GM21825 (cell line): ENCODE measurements at regions not wholly inside any gene's neighbourhood (a gene's known extent, or its start where the extent isn't known, plus 50 kb on each side); places are given as distances from the start of the nearest gene placed in this dataset.
A peak's percentile ranks its signal among the peaks of the same experiment; 100 is the strongest.

ENCODE experiments used
- ATAC-seq: cut with Tn5 transposase; IDR thresholded peaks from one replicate; pipeline ENCODE4 v1.9.1; 2021; ENCODE audit warnings: mild to moderate bottlenecking, moderate library complexity; ENCODE audit not compliant: unreplicated experiment

- ATAC-seq: no peak
Observed at GRCh38 chr9:107064378-107064777, 201.4 kb downstream of the ZNF462 start.

- ATAC-seq: no peak
Observed at GRCh38 chr9:107065549-107065948, 202.6 kb downstream of the ZNF462 start.

GRCh38 chr9:107067739-107068416 lies 204.9 kb downstream of the ZNF462 start:
- no peak for ATAC-seq

GRCh38 chr9:107068581-107068980 lies 205.6 kb downstream of the ZNF462 start:
- ATAC-seq: no peak

GRCh38 chr9:107070586-107070985 lies 207.6 kb downstream of the ZNF462 start:
- ATAC-seq: no peak

- no peak for ATAC-seq
Observed at GRCh38 chr9:107078061-107078460, 205.0 kb upstream of the RAD23B start.

- ATAC-seq: no peak
Observed at GRCh38 chr9:107079589-107079988, 203.5 kb upstream of the RAD23B start.

- ATAC-seq: no peak
Observed at GRCh38 chr9:107080130-107080529, 202.9 kb upstream of the RAD23B start.

GRCh38 chr9:107086460-107086859 lies 196.6 kb upstream of the RAD23B start:
- ATAC-seq: no peak

- ATAC-seq: no peak
Observed at GRCh38 chr9:107087222-107087621, 195.9 kb upstream of the RAD23B start.

- no peak for ATAC-seq
Observed at GRCh38 chr9:107090218-107090617, 192.9 kb upstream of the RAD23B start.

- no peak for ATAC-seq
Observed at GRCh38 chr9:107093365-107094060, 189.6 kb upstream of the RAD23B start.

- no peak for ATAC-seq
Observed at GRCh38 chr9:107094370-107094769, 188.7 kb upstream of the RAD23B start.

GRCh38 chr9:107100591-107100990 lies 182.5 kb upstream of the RAD23B start:
- no peak for ATAC-seq

GRCh38 chr9:107102011-107102410 lies 181.1 kb upstream of the RAD23B start:
- no peak for ATAC-seq

GRCh38 chr9:107103621-107104020 lies 179.5 kb upstream of the RAD23B start:
- ATAC-seq: no peak

- ATAC-seq: no peak
Observed at GRCh38 chr9:107105784-107106183, 177.3 kb upstream of the RAD23B start.

- no peak for ATAC-seq
Observed at GRCh38 chr9:107106416-107106815, 176.7 kb upstream of the RAD23B start.

GRCh38 chr9:107108342-107109130 lies 174.5 kb upstream of the RAD23B start:
- no peak for ATAC-seq

- no peak for ATAC-seq
Observed at GRCh38 chr9:107109324-107109723, 173.8 kb upstream of the RAD23B start.

- no peak for ATAC-seq
Observed at GRCh38 chr9:107110153-107110552, 172.9 kb upstream of the RAD23B start.

- ATAC-seq: peak; percentile 79
Observed at GRCh38 chr9:107112707-107113243, 170.3 kb upstream of the RAD23B start.
